HepG2 (cell line): ENCODE measurements at regions not wholly inside any gene's neighbourhood (a gene's known extent, or its start where the extent isn't known, plus 50 kb on each side); places are given as distances from the start of the nearest gene placed in this dataset.

Experiments used
- ATAC-seq: fragments of 200-7000 bp; cut with Tn5 transposase; 3 replicates; pipeline ENCODE4 v1.9.1; 2020; ENCODE audit warnings: mild to moderate bottlenecking, moderate library complexity
- BruUV-seq: library from RNA; stranded (reverse); fragments of 400-500 nt; replicated peaks from 2 replicates; lab custom pipeline; 2021; lab: Mats Ljungman, UMichigan
- CTCF ChIA-PET: fragments of 300-600 bp; formaldehyde crosslinking; extraction: SDS; loops from one replicate; lab custom pipeline; 2021; ENCODE audit warnings: low total read pairs, inconsistent platforms, low intra/inter-chr PET ratio; lab: Yijun Ruan, JAX
- POLR2A ChIA-PET: fragments of 350-600 bp; sonication (Branson Sonifier 250); formaldehyde crosslinking; loops from one replicate; lab custom pipeline; 2020; ENCODE audit warnings: antibody characterized with exemption, inconsistent platforms; lab: Yijun Ruan, JAX
- DNase-seq: peaks from one replicate; pipeline ENCODE4 v3.0.0-alpha.2; 2015; ENCODE audit warnings: low spot score
- FAIRE-seq: peaks from 3 replicates; lab custom pipeline; 2011; peaks lifted over from hg19 to GRCh38; lab: Jason Lieb, UNC
- H2AFZ ChIP-seq: one replicate; pipeline ENCODE4 v1.6.1; 2011; ENCODE audit warnings: low read length, inconsistent platforms
- H3K27ac ChIP-seq: fragments of 300-600 bp; 3 replicates; pipeline ENCODE4 v1.8.0; 2011; ENCODE audit warnings: mixed run types, mild to moderate bottlenecking, mixed read lengths, low read length, inconsistent platforms; ENCODE audit not compliant: insufficient read depth; ENCODE audit errors: extremely low read length
- H3K27me3 ChIP-seq, 2 experiments: fragments of 200-600 bp in 1 of 2; 2 replicates in 1 of 2; 3 replicates in 1 of 2; pipeline versions ENCODE4 v1.6.0 to v1.8.0; 2011; ENCODE audit warnings: low read length in 2 of 2, mild to moderate bottlenecking in 2 of 2, moderate library complexity in 2 of 2, inconsistent platforms in 1 of 2; ENCODE audit not compliant: insufficient read depth in 2 of 2, control insufficient read depth in 1 of 2
- H3K36me3 ChIP-seq, 2 experiments: fragments of 200-600 bp in 1 of 2; replicated peaks in 1 of 2; 2 replicates in 1 of 2; 3 replicates in 1 of 2; pipeline versions ENCODE4 v1.5.1 to v1.8.0; 2011; ENCODE audit warnings: low read length in 2 of 2, inconsistent platforms in 1 of 2; ENCODE audit not compliant: insufficient read depth in 2 of 2, control insufficient read depth in 1 of 2
- H3K4me1 ChIP-seq: 2 replicates; pipeline ENCODE4 v1.5.1; 2012; ENCODE audit warnings: low read length, inconsistent platforms; ENCODE audit not compliant: insufficient read depth
- H3K4me2 ChIP-seq: 2 replicates; pipeline ENCODE4 v1.6.0; 2011; ENCODE audit warnings: low read depth, low read length, inconsistent platforms
- H3K4me3 ChIP-seq, 3 experiments: fragments of 200-600 bp in 1 of 3; sonication (generic), shearing (Covaris generic) in 1 of 3; replicated peaks in 1 of 3; 2 replicates each; pipeline ENCODE4 v1.5.1; 2011 to 2016; ENCODE audit warnings: low read length in 3 of 3, inconsistent platforms in 2 of 3, low read depth in 2 of 3, mild to moderate bottlenecking in 2 of 3, control low read depth in 1 of 3, mixed read lengths in 1 of 3; ENCODE audit not compliant: insufficient read depth in 1 of 3
- H3K79me2 ChIP-seq: one replicate; pipeline ENCODE4 v1.6.1; 2011; ENCODE audit warnings: low read length, inconsistent platforms; ENCODE audit not compliant: insufficient read depth
- H3K9ac ChIP-seq: 2 replicates; pipeline ENCODE4 v1.6.0; 2011; ENCODE audit warnings: mild to moderate bottlenecking, low read depth, low read length, inconsistent platforms; ENCODE audit not compliant: insufficient read depth
- H3K9me3 ChIP-seq: 2 replicates; pipeline ENCODE4 v1.5.1; 2012; ENCODE audit warnings: mild to moderate bottlenecking, low read length
- H4K20me1 ChIP-seq: 2 replicates; pipeline ENCODE4 v1.6.0; 2011; ENCODE audit warnings: inconsistent platforms, mild to moderate bottlenecking, low read length, moderate library complexity; ENCODE audit not compliant: insufficient read depth
- CTCF ChIP-seq: sonication (generic); formaldehyde crosslinking; IDR thresholded peaks from 2 replicates; pipeline ENCODE4 v1.5.0; 2020; ENCODE audit warnings: mild to moderate bottlenecking, missing genetic modification reagents, moderate library complexity
- TSC22D2 ChIP-seq: sonication (generic); formaldehyde crosslinking; IDR thresholded peaks from 2 replicates; pipeline ENCODE4 v1.5.1; 2020; ENCODE audit warnings: missing genetic modification reagents, mild to moderate bottlenecking, borderline replicate concordance
- WGBS: methylation state at CpG from one replicate; pipeline ENCODE4 v1.1.6; 2017; ENCODE audit warnings: low lambda C conversion rate; 5-methylcytosine and 5-hydroxymethylcytosine counted together
- in situ Hi-C: cut with HindIII; loops from 2 replicates; pipeline ENCODE4 v1.10.0; 2017; ENCODE audit warnings: low pct_unique_long_range_greater_than_20kb; ENCODE audit not compliant: extremely low pct_ligation_motif_present
- intact Hi-C: fragments of 100-400 bp; cut with micrococcal nuclease; formaldehyde crosslinking; loops from one replicate; pipeline ENCODE4 v1.10.0; 2022; ENCODE audit not compliant: unreplicated experiment

- POLR2A ChIA-PET: no interaction called here
Measured at GRCh38 chr13:76016799-76017400, 380.8 kb downstream of the LMO7 start.

More at GRCh38 chr13:76016799-76017400, 380.8 kb downstream of the LMO7 start:
- Histone ChIP-seq H3K27ac (no peak overlapping the region), H3K4me2 (no peak overlapping the region), H3K79me2 (no peaks in the 10 kb centered on the region), H3K4me1 (0 out of 2 replicates have a peak, but pooled peaks cover 6% of the 10 kb centered on the region), H3K9me3 (no peaks in the 10 kb centered on the region), H4K20me1 (no peaks in the 10 kb centered on the region), H3K36me3 (no peaks in the 10 kb centered on the region), H3K27me3 (no peaks in the 10 kb centered on the region), H3K9ac (no peak overlapping the region), H2AFZ (no peak overlapping the region), H3K4me3 (no peak overlapping the region)
- 62% methylated on average over 3 of the region's 3 CpGs for WGBS
- CTCF ChIA-PET: no interaction called here
- no TSS peak for BruUV-seq
- intact Hi-C loops: loop anchor here (1.0 kb wide), 1 partner anchor 343 kb away; no protein-coding TSS in a partner anchor
- in situ Hi-C loops: loop anchor here (5.0 to 25.0 kb wide), 2 partner anchors 140 to 355 kb away; no protein-coding TSS in a partner anchor
- peak; percentile 37 for FAIRE-seq
- DNase-seq: peak; percentile 25
- TF ChIP-seq CTCF (CRISPR knock-in tag) (0 out of 2 replicates have a peak, but pooled peaks have one; percentile 27), TSC22D2 (no peak)
- peak; percentile 53 for ATAC-seq
